Astrocyte of the cerebellum (primary cell): ENCODE measurements at regions not wholly inside any gene's neighbourhood (a gene's known extent, or its start where the extent isn't known, plus 50 kb on each side); places are given as distances from the start of the nearest gene placed in this dataset.

Experiments
- DNase-seq: peaks from one replicate; pipeline ENCODE4 v3.0.0-alpha.2; 2011; ENCODE audit warnings: low read depth
- H3K4me3 ChIP-seq: 2 replicates; pipeline ENCODE4 v1.5.1; 2011; ENCODE audit warnings: mild to moderate bottlenecking, low read depth, low read length, moderate library complexity
- in situ Hi-C: cut with HindIII; loops from 2 replicates; pipeline ENCODE4 v1.10.0; 2017; ENCODE audit warnings: low sequenced_read_pairs
- TF ChIP-seq, protein P1 (sequence below): IDR thresholded peaks from 2 replicates; pipeline ENCODE4 v1.5.1; 2012; ENCODE audit warnings: low read length, low read depth, moderate library complexity, mild to moderate bottlenecking; ENCODE audit errors: missing control alignments

DNA sequence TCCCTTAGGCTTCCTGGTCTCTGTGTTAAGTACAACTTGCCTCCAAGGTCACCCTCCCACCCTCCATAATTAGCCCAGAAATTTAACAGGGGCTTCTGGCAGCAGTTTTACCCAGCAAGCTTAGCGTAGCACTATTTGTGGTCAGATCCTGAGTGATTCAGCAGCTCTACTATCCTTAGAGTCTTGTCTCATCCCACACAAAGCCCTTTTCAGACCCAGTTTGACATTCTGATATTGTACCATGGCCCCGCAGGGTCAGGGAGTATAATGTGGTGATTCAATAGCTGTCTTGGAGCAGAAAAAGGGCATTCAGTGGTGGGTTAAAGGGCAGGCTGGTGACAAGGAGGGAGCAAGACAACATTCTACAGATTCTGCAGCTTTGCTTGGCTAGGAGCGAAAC is 153.8 kb upstream of the DDHD1 start:
- DNase-seq: no peak

DNA sequence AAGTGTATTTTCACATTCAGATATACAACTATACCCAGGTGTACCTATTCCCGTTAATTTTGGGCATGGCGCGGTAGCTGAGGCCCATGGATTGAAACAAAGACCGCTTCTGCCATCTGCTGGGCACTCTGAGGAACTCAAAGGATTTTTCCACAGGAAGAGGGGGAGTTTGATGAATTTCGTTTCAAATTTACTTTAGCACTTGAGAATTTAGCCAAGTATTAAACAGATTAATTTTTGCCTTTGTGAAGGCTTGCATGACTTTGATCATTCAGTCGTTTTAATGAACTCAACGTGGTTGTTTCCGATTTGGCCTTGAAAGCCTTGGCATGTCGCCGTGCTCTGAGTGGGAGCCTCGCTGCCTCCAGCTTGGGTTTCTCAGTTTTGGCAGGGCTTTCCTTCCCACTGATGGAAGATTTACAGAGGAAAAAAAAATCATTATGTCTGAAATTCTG is 153.2 kb upstream of the DDHD1 start:
- in situ Hi-C loops: no loop called here
- TF ChIP-seq, protein P1, sequence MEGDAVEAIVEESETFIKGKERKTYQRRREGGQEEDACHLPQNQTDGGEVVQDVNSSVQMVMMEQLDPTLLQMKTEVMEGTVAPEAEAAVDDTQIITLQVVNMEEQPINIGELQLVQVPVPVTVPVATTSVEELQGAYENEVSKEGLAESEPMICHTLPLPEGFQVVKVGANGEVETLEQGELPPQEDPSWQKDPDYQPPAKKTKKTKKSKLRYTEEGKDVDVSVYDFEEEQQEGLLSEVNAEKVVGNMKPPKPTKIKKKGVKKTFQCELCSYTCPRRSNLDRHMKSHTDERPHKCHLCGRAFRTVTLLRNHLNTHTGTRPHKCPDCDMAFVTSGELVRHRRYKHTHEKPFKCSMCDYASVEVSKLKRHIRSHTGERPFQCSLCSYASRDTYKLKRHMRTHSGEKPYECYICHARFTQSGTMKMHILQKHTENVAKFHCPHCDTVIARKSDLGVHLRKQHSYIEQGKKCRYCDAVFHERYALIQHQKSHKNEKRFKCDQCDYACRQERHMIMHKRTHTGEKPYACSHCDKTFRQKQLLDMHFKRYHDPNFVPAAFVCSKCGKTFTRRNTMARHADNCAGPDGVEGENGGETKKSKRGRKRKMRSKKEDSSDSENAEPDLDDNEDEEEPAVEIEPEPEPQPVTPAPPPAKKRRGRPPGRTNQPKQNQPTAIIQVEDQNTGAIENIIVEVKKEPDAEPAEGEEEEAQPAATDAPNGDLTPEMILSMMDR: peak; percentile 76
- peak; percentile 93 for DNase-seq
- peak overlapping the region; percentile 30 for H3K4me3 ChIP-seq

More for the DNA sequence above, 153.8 kb upstream of the DDHD1 start:
- in situ Hi-C loops: no loop called here
- H3K4me3 ChIP-seq: no peak overlapping the region
- TF ChIP-seq, protein P1: no peak

DNA sequence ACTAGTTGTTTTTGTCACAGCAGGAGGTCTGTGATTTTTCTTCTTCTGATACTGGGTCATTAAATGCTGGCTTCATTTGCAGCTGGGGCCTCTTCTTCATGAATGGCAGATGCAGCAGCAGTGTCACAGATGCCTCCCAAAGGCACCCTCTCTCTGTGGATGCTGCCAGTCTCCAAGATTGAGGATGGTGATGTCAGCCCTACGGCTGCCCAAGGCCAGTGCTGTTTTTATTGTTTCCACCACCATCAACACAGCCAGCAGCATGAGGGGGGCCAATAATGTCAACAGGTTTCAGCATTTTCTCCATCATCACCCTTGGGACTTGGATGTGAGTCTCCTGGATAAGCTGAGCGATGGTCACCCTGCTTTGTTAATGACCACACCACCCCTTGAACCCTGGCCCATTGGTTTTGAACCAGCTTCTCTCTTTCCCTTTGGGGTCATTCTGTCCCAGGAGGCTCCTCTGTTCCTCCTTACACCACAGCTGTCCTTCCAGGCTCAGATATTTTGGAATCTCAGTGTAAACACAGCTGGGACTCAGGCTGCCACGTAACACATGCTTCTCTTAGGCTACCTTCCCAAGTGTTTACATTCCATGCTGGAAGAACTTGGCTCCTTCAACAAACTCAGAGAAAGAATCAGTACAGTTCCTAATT is 151.7 kb upstream of the DDHD1 start:
- no peak overlapping the region for H3K4me3 ChIP-seq
- no peak for DNase-seq
- TF ChIP-seq, protein P1: no peak
- in situ Hi-C loops: no loop called here

DNA sequence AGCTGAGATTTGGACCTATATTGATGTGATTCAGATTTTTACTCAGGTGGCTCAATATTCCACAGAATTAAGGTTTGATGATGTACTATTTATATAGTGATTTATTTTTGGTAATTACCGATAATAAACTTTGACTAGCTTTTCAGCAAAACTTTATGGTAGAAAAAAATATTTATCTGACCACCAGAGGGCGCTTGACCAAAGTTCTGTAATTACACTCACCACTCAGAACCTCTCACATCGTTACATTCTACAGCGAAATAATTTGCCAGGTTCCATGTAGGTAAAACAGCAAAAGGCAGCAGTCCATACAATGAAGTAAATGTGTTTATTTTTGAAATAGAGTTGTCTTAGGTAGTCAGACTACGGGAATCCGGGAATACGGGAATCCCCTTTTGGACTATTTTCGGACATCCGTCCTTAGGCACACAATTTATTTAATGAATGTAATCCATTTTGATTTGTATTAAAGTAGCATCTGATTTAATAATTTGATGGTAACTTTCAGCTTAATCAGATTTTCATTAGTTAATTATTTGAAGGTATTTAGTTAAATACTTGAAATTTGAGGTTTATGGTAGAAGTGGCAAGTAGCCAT is 143.0 kb upstream of the DDHD1 start:
- DNase-seq: peak; percentile 27
- TF ChIP-seq, protein P1: peak; percentile 50
- in situ Hi-C loops: no loop called here
- no peak overlapping the region for H3K4me3 ChIP-seq

DNA sequence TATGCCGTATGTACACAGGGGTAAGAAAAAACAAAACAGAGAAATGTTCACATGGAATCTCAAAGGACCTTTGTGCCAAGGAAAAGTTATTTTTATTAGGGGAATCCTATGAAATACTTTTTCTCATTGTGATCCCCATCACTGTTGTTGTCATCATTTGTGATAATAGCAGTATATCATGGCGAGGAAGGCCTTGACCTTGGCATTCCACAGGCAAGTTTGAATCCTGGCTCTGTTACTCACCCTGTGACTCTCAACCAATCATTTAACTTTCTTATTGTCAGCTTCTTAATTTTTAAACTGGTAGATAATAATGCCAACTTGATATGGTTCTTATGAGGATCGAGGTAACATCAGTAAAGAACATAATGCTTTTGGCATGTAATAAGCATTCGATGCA is 142.2 kb upstream of the DDHD1 start:
- TF ChIP-seq, protein P1: no peak
- H3K4me3 ChIP-seq: no peak overlapping the region
- no peak for DNase-seq
- in situ Hi-C loops: no loop called here

DNA sequence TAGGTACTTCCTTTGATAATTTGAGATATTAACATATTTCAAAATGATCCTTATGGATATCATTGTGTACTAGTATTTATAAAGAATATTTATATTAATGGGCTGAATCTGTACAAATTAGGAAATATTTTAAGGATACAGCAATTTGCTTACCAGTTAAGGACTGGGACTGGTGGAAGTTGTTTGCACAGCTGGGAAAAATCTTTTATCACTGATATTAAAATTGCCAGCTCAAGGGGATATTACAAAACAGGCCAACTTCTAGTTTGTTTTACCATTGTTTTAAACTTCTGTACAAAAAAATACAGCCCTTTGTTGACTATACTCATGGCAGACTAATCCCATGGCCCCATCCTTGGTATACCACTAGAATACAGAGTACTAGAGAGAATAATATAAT is 133.2 kb upstream of the DDHD1 start:
- no peak overlapping the region for H3K4me3 ChIP-seq
- TF ChIP-seq, protein P1: no peak

More for the DNA sequence above, 133.2 kb upstream of the DDHD1 start:
- DNase-seq: no peak
- in situ Hi-C loops: no loop called here
